ENCODE measurements at regions not wholly inside any gene's neighbourhood (a gene's known extent, or its start where the extent isn't known, plus 50 kb on each side); places are given as distances from the start of the nearest gene placed in this dataset.

GRCh38 chr6:169985121-169986015 lies 233.9 kb downstream of the ERMARD start:
- TF ChIP-seq CTCF (conservative IDR thresholded peaks at IDR 0.05; ENCODE audit: low read depth in 2 of 2) (no peak), EZH2 (IDR thresholded peaks at IDR 0.05; ENCODE audit: low read depth, unreplicated experiment) (no peak), REST (IDR thresholded peaks at IDR 0.05; ENCODE audit: unreplicated experiment) (no peak)

Data from GM23338 (cell line).